GM21515 (cell line): ENCODE measurements at regions not wholly inside any gene's neighbourhood (a gene's known extent, or its start where the extent isn't known, plus 50 kb on each side); places are given as distances from the start of the nearest gene placed in this dataset.
"Not testable (repeated sequence)": the region's sequence is repeated elsewhere in the genome, so short reads cannot be mapped to it uniquely, and the experiment has no call there.

ENCODE experiments used
- ATAC-seq: cut with Tn5 transposase; IDR thresholded peaks from one replicate; pipeline ENCODE4 v1.9.1; 2021; ENCODE audit not compliant: unreplicated experiment

DNA sequence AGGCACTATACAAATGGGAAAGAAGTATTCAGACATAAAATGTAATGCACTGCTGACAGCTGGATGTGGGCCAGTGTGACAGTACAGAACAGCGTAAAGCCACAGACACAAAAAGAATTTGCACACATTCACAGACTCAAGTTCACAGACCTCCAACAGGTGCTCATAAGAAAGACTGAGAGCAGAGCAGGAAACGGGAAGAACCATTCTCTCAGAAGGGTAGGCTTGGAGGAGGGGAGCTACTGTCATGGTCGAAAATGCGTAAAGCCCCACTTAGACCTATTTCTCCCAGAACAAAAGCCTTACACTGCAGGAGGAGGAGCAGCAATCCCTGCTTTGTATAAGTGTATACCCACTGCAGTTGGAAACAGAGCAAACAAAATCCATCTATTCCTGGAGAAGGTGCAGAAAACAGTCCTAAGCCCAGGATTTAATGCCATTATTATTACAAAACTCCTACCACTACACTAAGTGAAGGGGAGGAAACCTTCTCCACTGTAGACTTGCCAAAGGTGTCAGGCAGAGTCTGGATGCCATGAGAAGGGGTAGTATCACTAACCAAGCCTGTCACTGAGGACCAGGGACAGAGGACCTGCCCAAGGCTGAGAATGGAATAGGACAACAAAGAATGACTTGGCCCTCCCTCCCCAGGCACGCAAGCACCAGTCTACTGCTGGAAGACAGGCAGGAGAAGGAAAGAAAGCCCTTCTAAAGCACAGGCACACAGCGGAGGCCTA lies 103.0 kb upstream of the FAM25C start:
- ATAC-seq: not testable (repeated sequence)

DNA sequence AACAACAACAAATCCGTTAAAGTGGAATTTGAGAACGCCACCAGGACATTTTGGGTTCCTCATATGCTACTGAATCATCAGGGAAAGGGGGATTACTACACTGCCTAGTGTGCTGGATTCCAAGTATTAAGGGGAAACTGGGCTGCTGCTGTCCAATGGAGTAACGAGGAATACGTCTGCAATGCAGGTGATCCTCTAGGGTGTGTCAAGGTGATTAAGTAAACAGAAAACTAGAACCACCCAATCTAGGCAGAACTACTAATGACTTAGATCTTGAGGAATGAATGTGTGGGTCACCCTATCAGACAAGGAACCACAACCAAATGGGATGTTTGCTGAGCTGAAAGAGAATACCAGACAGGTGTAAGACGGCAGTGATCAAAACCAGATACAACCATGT lies 99.3 kb upstream of the FAM25C start:
- not testable (repeated sequence) for ATAC-seq

DNA sequence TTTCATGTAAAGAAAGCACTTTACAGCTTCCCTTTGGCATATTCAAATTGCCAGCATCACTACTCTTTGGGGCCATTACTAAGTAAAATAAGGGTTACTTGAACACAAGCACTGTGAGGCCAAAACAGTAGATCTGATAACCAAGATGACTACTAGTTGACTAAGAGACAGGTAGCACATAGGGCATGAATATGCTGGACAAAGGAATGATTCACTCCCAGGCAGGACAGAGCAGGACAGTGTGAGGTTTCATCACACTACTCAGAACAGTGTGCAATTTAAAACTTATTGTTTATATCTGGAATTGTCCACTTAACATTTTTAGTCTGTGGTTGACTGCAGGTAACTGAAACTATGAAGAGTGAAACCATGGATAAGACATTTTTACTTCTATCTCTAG lies 91.1 kb upstream of the FAM25C start:
- ATAC-seq: not testable (repeated sequence)

DNA sequence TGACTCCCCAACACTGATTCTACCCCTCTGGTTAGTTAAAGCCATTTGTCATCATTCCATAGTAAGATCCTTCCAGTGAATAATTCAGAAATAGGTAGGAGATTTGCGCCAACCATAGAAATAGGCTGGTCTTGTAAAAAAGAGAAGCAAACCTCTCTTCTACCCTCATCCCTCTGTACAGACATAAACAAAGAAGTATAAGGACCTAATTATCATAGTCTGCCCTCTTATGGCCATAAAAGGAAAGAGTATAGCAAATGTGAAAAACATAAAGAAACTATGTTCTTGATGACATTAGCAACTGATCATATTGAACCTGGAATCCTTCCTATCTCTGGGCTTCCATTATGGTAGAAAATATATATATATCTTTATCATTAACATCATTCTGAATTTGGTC lies 88.5 kb upstream of the FAM25C start:
- not testable (repeated sequence) for ATAC-seq

DNA sequence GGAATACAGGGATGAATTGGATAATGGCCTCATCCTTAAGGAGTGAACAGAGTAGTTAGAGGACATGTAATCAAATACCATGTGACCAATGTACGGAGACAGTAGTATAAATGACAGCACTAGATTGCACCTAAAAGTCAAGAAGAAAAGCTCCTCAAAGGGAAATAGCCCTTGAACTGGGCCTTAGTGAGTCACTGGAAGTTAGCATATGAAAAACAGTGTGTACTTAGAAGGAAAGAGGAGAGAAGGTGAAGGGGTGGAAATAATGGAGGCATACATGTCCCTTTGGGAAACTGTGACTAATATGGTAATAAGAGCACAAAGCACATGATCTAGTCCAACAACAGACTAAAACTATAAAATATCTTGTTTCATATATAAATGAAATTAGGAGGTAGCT lies 84.9 kb upstream of the FAM25C start:
- not testable (repeated sequence) for ATAC-seq

DNA sequence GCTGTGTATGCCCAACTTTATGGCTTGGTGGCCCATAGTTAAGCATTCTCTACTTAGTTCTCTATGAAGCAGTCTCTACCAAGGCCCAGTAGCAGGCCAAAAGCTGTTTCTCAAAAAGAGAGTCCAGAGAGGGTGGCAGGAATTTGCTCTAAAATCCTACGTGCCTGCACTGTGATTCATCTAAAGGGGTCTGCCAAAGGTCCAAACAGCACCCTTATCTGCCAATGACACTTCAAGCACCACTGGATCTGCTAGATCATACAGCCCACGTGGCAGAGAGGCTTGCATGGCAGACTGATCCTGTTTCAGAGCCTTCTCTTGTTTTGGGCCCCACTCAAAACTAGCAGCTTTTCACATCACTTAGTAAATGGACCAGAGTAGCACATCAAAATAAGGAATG lies 71.6 kb upstream of the FAM25C start:
- not testable (repeated sequence) for ATAC-seq

DNA sequence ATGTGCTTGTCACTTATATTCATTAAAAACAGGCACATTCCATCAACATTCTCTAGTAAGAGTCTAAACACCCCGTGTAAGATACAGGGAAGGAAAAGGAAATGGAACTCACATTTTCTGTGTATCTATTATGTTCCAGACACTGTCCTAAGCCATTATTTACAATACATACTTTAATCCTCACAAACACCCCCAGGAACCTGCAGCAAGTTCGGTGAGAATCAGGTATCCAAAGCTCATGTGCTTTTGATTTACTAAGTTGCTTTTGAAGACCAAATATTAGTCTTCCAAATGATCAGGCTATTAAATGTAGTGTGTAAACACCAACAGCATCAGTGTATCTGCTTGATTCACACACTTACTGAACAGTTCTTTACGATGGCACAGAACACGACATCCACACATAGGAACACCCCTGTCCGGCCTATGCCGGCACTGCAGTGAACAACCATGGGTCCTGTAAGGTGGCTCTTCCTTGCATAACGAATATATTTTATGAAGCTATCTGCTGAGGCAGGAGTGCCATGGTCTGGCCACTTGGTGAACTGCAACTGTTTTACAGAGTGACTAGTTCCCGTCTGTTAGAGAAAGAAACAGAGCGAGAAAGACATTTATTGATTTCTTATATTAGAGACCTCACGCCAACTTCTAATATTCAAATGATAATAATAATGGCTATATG lies 64.5 kb upstream of the FAM25C start:
- peak; percentile 74 for ATAC-seq

DNA sequence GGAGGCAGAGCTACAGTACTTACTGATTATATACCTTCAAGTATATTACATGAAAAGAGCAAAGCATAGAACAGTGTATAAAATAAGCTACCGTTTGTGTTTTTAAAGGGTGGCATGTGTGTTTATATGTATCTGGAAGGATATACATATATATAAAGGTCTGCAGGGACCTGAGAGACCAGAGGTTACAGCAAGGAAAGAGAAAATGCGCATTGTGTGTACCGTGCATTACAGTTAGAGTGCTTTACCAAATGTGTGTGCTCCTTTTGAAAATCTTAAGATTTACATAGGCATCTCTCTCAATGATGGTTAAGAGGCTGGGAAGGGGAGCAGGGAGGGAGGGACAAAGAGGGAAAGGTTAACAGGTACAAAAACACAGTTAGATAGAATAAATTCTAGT lies 55.8 kb upstream of the FAM25C start:
- not testable (repeated sequence) for ATAC-seq
